Coronary artery (tissue), 2 donors: ENCODE measurements at regions not wholly inside any gene's neighbourhood (a gene's known extent, or its start where the extent isn't known, plus 50 kb on each side); places are given as distances from the start of the nearest gene placed in this dataset.
"Not testable (repeated sequence)": the region's sequence is repeated elsewhere in the genome, so short reads cannot be mapped to it uniquely, and the experiment has no call there.

Experiments
- DNase-seq: peaks from one replicate; pipeline ENCODE4 v3.0.0-alpha.2; 2017; ENCODE audit warnings: low spot score
- H3K27ac ChIP-seq, 2 donors: fragments of 200-600 bp; sonication (generic); one replicate each; pipeline ENCODE4 v1.5.1; 2016 to 2019
- H3K4me3 ChIP-seq: fragments of 200-600 bp; sonication (generic); 2 replicates; pipeline ENCODE4 v1.5.1; 2016; ENCODE audit warnings: mild to moderate bottlenecking, moderate library complexity
- TF ChIP-seq, protein P1 (sequence below): fragments of 200-600 bp; sonication (generic); IDR thresholded peaks from one replicate; pipeline ENCODE4 v1.5.1; 2019; ENCODE audit warnings: antibody characterized with exemption

DNA sequence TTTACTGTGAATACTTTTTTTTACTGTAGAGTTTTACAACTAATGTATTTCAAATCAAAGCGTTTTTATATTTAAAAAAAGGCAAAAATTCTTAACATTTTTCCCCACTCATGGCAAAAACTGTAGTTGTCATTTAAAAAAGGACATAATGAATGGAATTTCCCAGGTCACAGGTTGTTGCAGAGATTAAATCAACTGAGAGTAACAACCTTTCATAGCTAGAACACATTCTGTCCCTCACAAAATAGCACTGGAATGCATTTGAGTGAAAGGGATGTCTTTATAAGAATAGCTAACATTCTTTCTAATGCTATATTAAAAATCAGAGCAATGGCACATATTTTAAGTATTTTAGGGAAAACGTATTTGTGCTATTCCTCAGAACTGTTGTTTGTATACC is 1393.3 kb upstream of the ATXN8OS start:
- TF ChIP-seq, protein P1, sequence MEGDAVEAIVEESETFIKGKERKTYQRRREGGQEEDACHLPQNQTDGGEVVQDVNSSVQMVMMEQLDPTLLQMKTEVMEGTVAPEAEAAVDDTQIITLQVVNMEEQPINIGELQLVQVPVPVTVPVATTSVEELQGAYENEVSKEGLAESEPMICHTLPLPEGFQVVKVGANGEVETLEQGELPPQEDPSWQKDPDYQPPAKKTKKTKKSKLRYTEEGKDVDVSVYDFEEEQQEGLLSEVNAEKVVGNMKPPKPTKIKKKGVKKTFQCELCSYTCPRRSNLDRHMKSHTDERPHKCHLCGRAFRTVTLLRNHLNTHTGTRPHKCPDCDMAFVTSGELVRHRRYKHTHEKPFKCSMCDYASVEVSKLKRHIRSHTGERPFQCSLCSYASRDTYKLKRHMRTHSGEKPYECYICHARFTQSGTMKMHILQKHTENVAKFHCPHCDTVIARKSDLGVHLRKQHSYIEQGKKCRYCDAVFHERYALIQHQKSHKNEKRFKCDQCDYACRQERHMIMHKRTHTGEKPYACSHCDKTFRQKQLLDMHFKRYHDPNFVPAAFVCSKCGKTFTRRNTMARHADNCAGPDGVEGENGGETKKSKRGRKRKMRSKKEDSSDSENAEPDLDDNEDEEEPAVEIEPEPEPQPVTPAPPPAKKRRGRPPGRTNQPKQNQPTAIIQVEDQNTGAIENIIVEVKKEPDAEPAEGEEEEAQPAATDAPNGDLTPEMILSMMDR = no peak
- no peak for DNase-seq
- no peak overlapping the region for H3K4me3 ChIP-seq
- H3K27ac ChIP-seq = no peak overlapping the region

DNA sequence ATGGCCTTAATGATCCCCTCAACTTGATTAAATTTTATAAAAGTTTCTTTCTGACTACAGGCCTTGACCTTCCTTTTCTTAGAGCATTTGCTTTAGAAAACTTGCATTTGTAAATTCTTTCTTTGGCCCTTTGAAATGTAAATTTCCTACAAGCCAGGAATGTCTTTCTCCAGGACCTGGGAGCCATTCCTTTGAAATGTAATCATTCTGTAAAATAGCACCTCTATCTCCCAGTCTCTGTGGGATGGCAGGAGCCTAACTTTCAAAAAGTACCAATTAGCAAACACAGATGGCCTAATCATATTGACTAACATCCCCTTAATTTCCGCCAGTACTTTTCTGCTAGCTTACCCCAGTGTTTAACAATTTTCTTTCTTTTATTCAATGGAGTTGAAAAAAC is 1394.2 kb upstream of the ATXN8OS start:
- TF ChIP-seq, protein P1 = no peak
- DNase-seq = no peak
- no peak overlapping the region for H3K4me3 ChIP-seq
- no peak overlapping the region for H3K27ac ChIP-seq

DNA sequence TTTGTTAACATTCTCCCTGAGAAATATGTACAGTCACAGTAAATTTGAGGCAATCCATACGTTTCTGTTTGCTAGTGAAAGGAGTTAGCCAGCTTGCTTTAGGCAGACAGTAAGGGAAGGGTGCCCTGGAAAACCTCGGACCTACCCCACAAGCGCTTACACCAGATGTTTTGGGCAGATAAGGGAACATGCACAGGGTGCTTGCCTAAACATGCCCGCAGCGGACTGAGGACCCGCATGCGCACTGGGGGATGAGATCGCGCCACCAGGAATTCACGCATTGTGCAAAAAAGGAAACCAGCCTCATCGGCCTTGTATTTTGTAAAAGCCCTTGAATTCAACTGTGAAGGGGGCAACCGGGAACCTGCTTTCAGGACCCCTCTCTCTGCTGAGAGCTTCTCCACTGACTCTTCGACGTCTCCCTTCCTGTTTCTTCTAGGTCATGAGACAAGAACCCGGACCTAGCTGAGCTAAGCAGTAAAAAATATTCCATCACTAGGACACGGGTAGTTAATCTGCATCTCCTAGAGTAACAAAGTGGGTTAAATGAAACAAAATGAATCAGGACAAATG is 1399.2 kb upstream of the ATXN8OS start:
- no peak for DNase-seq
- TF ChIP-seq, protein P1 = no peak
- Histone ChIP-seq H3K4me3 (no peak overlapping the region), H3K27ac (no peak overlapping the region)

DNA sequence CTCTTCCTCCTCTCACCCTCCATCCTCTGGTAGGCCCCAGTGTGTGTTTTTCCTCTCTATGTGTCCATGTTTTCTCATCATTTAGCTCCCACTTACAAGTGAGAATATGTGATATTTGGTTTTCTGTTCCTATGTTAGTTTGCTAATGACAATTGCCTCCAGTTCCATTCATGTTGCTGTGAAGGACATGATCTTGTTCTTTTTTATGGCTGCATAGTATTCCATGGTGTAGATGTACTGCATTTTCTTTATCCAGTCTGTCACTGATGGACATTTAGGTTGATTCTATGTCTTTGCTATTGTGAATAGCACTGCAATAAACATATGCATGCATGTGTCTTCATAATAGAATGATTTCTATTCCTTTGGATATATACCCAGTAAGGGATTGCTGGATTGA is 1401.6 kb upstream of the ATXN8OS start:
- not testable (repeated sequence) for DNase-seq, H3K4me3 ChIP-seq, H3K27ac ChIP-seq

DNA sequence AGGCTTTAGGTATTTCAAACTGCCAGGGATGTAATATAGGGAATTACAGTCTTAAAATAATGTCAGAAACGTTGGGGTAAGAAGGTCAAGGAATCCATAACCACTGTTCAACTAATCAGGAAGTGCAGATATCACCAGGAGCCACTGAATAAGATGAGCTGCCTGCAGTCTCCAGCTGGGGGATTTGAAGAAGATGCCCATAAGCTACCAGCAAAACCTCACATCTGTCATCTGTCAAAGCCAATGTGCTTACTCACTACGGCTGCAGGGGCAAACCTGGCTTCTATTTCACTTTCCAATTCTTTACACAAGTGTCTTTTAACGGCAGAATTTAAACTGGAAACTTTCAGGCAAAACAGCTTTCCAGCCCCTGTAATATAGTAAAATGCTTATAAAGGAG is 1410.1 kb upstream of the ATXN8OS start:
- H3K4me3 ChIP-seq = no peak overlapping the region
- DNase-seq = no peak
- TF ChIP-seq, protein P1 = no peak
- H3K27ac ChIP-seq = no peak overlapping the region

DNA sequence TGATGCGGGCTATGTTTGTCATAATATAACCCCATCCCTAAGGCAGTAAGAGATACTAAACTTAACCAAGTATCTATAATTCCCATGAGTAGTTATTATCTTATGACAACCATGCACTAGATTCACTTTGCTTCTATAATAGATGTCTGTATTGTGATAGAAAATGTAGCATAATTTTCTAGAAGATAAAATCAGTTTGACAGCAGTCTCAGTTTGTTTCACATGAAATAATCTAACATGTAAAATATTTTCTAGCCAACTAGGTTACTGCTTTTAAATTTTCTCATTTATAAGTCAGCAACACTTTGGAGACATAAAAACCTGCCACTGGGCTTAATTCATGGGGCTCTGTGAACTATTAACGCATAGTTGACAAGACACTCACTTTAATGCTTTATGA is 1410.7 kb upstream of the ATXN8OS start:
- Histone ChIP-seq H3K4me3 (no peak overlapping the region), H3K27ac (no peak overlapping the region)
- no peak for DNase-seq
- TF ChIP-seq, protein P1 = no peak

DNA sequence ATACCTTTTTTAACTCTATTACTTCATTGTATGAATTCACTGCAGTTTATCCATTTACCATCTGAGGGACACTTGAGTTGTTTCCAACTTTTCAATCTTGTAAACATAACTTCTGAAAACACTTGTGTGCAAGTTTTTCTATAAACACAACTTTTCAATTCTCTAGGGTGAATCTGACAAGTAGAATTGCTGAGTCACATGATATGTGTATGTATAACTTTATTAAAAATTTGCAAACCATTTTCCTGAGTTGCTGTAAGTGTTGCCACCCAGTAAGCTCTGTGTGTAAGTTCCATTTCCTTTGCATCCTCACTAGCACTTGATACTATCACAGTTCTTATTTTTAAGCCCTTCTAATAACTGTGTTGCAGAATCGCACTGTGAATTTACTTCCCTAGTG is 1415.6 kb upstream of the ATXN8OS start:
- TF ChIP-seq, protein P1 = no peak

DNA sequence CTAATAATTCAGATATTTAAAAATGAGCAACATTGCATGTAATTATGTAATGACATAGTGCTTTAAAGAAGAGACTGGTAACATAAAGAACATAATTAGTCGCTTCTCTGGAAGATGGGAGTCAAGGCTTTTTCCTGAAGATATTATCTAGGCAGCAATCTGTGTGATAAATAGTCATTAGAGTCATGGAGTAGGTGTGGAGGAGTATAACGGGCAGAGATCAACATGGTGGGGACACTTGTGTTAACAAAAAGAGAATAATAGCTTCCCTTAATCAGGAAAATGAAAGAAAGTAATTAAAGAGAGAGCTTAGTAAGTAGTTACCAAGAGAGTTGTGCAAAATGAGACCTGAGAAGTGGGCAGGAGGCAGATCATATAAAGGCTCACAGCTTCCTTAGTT is 1417.1 kb upstream of the ATXN8OS start:
- TF ChIP-seq, protein P1 = no peak
- no peak overlapping the region for H3K4me3 ChIP-seq
- no peak for DNase-seq
- H3K27ac ChIP-seq = no peak overlapping the region

More for the DNA sequence above, 1415.6 kb upstream of the ATXN8OS start:
- DNase-seq = no peak
- Histone ChIP-seq H3K4me3 (no peak overlapping the region), H3K27ac (no peak overlapping the region)
